Left lung (tissue), 4 donors: ENCODE measurements at regions not wholly inside any gene's neighbourhood (a gene's known extent, or its start where the extent isn't known, plus 50 kb on each side); places are given as distances from the start of the nearest gene placed in this dataset.

Experiments used
- ATAC-seq: fragments of 200-7000 bp; cut with Tn5 transposase; one replicate; pipeline ENCODE4 v1.9.1; 2020; ENCODE audit warnings: moderate library complexity
- DNase-seq, 4 donors: peaks; one replicate each; pipeline ENCODE4 v3.0.0-alpha.2; 2013 to 2020
- H3K27ac ChIP-seq, 2 donors: fragments of 200-600 bp; sonication (generic) in 1 of 2; one replicate each; pipeline versions ENCODE4 v1.5.0 to v1.8.0; 2020 to 2021
- H3K27me3 ChIP-seq, 2 donors: fragments of 200-600 bp; sonication (generic) in 1 of 2; one replicate each; pipeline versions ENCODE4 v1.5.0 to v1.8.0; 2020 to 2021
- H3K36me3 ChIP-seq, 2 donors: fragments of 200-600 bp; sonication (generic) in 1 of 2; one replicate each; pipeline versions ENCODE4 v1.5.0 to v1.8.0; 2020 to 2021
- H3K4me1 ChIP-seq, 2 donors: fragments of 200-600 bp; one replicate each; pipeline ENCODE4 v1.8.0; 2021
- H3K4me3 ChIP-seq, 2 donors: fragments of 200-600 bp; sonication (generic) in 1 of 2; one replicate each; pipeline versions ENCODE4 v1.5.0 to v1.8.0; 2020 to 2021; ENCODE audit warnings: mild to moderate bottlenecking in 1 of 2
- H3K9me3 ChIP-seq, 2 donors: fragments of 200-600 bp; sonication (generic) in 1 of 2; one replicate each; pipeline versions ENCODE4 v1.5.0 to v1.8.0; 2020 to 2021
- CTCF ChIP-seq, 2 donors: fragments of 200-600 bp; sonication (generic) in 1 of 2; IDR thresholded peaks; one replicate each; pipeline versions ENCODE4 v1.5.0 to v1.8.0; 2021; ENCODE audit warnings: antibody characterized with exemption in 2 of 2
- intact Hi-C, 2 donors: fragments of 100-400 bp; cut with DNase I; formaldehyde crosslinking; loops; one replicate each; pipeline versions ENCODE4 v1.11.2 to v1.14.2; 2022
- donor health status: DM: no; HTN: yes; CAD: no.
- donor health status: DM: no; HTN: no; CAD: no.

GRCh38 chr15:62432702-62433398 lies 267.8 kb upstream of the C2CD4B start:
- Histone ChIP-seq H3K4me3 (no peak overlapping the region), H3K4me1 (no peaks in the 10 kb centered on the region), H3K27ac (no peak overlapping the region), H3K36me3 (no peaks in the 10 kb centered on the region), H3K9me3 (no peaks in the 10 kb centered on the region), H3K27me3 (no peaks in the 10 kb centered on the region)
- ATAC-seq (peak; percentile 46), DNase-seq (no peak)
- TF ChIP-seq CTCF (IDR thresholded peaks at IDR 0.05) = no peak
- intact Hi-C loops = no loop called here

- intact Hi-C loops = no loop called here
- no peak for TF ChIP-seq CTCF (IDR thresholded peaks at IDR 0.05)
- H3K4me3 ChIP-seq = no peak overlapping the region
- H3K9me3 ChIP-seq = no peaks in the 10 kb centered on the region
- no peaks in the 10 kb centered on the region for H3K36me3 ChIP-seq
- H3K27ac ChIP-seq = no peak overlapping the region
- ATAC-seq (no peak), DNase-seq (no peak)
- no peaks in the 10 kb centered on the region for H3K27me3 ChIP-seq
- H3K4me1 ChIP-seq = no peaks in the 10 kb centered on the region
These were observed 271.1 kb upstream of the C2CD4B start for GRCh38 chr15:62436235-62436634.

- no peak for ATAC-seq
- no peaks in the 10 kb centered on the region for H3K36me3 ChIP-seq
- H3K9me3 ChIP-seq = no peaks in the 10 kb centered on the region
- H3K4me3 ChIP-seq = no peak overlapping the region
- no peaks in the 10 kb centered on the region for H3K27me3 ChIP-seq
- H3K27ac ChIP-seq = no peak overlapping the region
- no peak for TF ChIP-seq CTCF (IDR thresholded peaks at IDR 0.05)
- H3K4me1 ChIP-seq = no peaks in the 10 kb centered on the region
- intact Hi-C loops = no loop called here
- no peak for DNase-seq
These were observed 272.7 kb upstream of the C2CD4B start for GRCh38 chr15:62437753-62438152.

GRCh38 chr15:62439543-62440016 lies 274.5 kb upstream of the C2CD4B start:
- H3K9me3 ChIP-seq = no peaks in the 10 kb centered on the region
- TF ChIP-seq CTCF (IDR thresholded peaks at IDR 0.05) = no peak
- no peak overlapping the region for H3K27ac ChIP-seq
- H3K36me3 ChIP-seq = no peaks in the 10 kb centered on the region
- intact Hi-C loops = no loop called here
- no peak overlapping the region for H3K4me3 ChIP-seq
- ATAC-seq (no peak), DNase-seq (peak in 1 of 4 donors; percentile 33)
- no peaks in the 10 kb centered on the region for H3K4me1 ChIP-seq
- no peaks in the 10 kb centered on the region for H3K27me3 ChIP-seq

GRCh38 chr15:62440362-62441105 lies 275.4 kb upstream of the C2CD4B start:
- no peaks in the 10 kb centered on the region for H3K27me3 ChIP-seq
- H3K36me3 ChIP-seq = no peaks in the 10 kb centered on the region
- no peak overlapping the region for H3K4me3 ChIP-seq
- no peak overlapping the region for H3K27ac ChIP-seq
- H3K9me3 ChIP-seq = no peaks in the 10 kb centered on the region
- H3K4me1 ChIP-seq = no peaks in the 10 kb centered on the region
- intact Hi-C loops = no loop called here
- DNase-seq (no peak), ATAC-seq (no peak)
- TF ChIP-seq CTCF (IDR thresholded peaks at IDR 0.05) = no peak
